HepG2 (cell line): ENCODE measurements at regions not wholly inside any gene's neighbourhood (a gene's known extent, or its start where the extent isn't known, plus 50 kb on each side); places are given as distances from the start of the nearest gene placed in this dataset.

Source experiments
- ATAC-seq: fragments of 200-7000 bp; cut with Tn5 transposase; 3 replicates; pipeline ENCODE4 v1.9.1; 2020; ENCODE audit warnings: mild to moderate bottlenecking, moderate library complexity
- BruUV-seq: library from RNA; stranded (reverse); fragments of 400-500 nt; replicated peaks from 2 replicates; lab custom pipeline; 2021; lab: Mats Ljungman, UMichigan
- CTCF ChIA-PET: fragments of 300-600 bp; formaldehyde crosslinking; extraction: SDS; loops from one replicate; lab custom pipeline; 2021; ENCODE audit warnings: low total read pairs, inconsistent platforms, low intra/inter-chr PET ratio; lab: Yijun Ruan, JAX
- POLR2A ChIA-PET: fragments of 350-600 bp; sonication (Branson Sonifier 250); formaldehyde crosslinking; loops from one replicate; lab custom pipeline; 2020; ENCODE audit warnings: antibody characterized with exemption, inconsistent platforms; lab: Yijun Ruan, JAX
- DNase-seq: peaks from one replicate; pipeline ENCODE4 v3.0.0-alpha.2; 2015; ENCODE audit warnings: low spot score
- FAIRE-seq: peaks from 3 replicates; lab custom pipeline; 2011; peaks lifted over from hg19 to GRCh38; lab: Jason Lieb, UNC
- H2AFZ ChIP-seq: one replicate; pipeline ENCODE4 v1.6.1; 2011; ENCODE audit warnings: low read length, inconsistent platforms
- H3K27ac ChIP-seq: fragments of 300-600 bp; 3 replicates; pipeline ENCODE4 v1.8.0; 2011; ENCODE audit warnings: mixed run types, mild to moderate bottlenecking, mixed read lengths, low read length, inconsistent platforms; ENCODE audit not compliant: insufficient read depth; ENCODE audit errors: extremely low read length
- H3K27me3 ChIP-seq, 2 experiments: fragments of 200-600 bp in 1 of 2; 2 replicates in 1 of 2; 3 replicates in 1 of 2; pipeline versions ENCODE4 v1.6.0 to v1.8.0; 2011; ENCODE audit warnings: low read length in 2 of 2, mild to moderate bottlenecking in 2 of 2, moderate library complexity in 2 of 2, inconsistent platforms in 1 of 2; ENCODE audit not compliant: insufficient read depth in 2 of 2, control insufficient read depth in 1 of 2
- H3K36me3 ChIP-seq, 2 experiments: fragments of 200-600 bp in 1 of 2; replicated peaks in 1 of 2; 2 replicates in 1 of 2; 3 replicates in 1 of 2; pipeline versions ENCODE4 v1.5.1 to v1.8.0; 2011; ENCODE audit warnings: low read length in 2 of 2, inconsistent platforms in 1 of 2; ENCODE audit not compliant: insufficient read depth in 2 of 2, control insufficient read depth in 1 of 2
- H3K4me1 ChIP-seq: 2 replicates; pipeline ENCODE4 v1.5.1; 2012; ENCODE audit warnings: low read length, inconsistent platforms; ENCODE audit not compliant: insufficient read depth
- H3K4me2 ChIP-seq: 2 replicates; pipeline ENCODE4 v1.6.0; 2011; ENCODE audit warnings: low read depth, low read length, inconsistent platforms
- H3K4me3 ChIP-seq, 3 experiments: fragments of 200-600 bp in 1 of 3; sonication (generic), shearing (Covaris generic) in 1 of 3; replicated peaks in 1 of 3; 2 replicates each; pipeline ENCODE4 v1.5.1; 2011 to 2016; ENCODE audit warnings: low read length in 3 of 3, inconsistent platforms in 2 of 3, low read depth in 2 of 3, mild to moderate bottlenecking in 2 of 3, control low read depth in 1 of 3, mixed read lengths in 1 of 3; ENCODE audit not compliant: insufficient read depth in 1 of 3
- H3K79me2 ChIP-seq: one replicate; pipeline ENCODE4 v1.6.1; 2011; ENCODE audit warnings: low read length, inconsistent platforms; ENCODE audit not compliant: insufficient read depth
- H3K9ac ChIP-seq: 2 replicates; pipeline ENCODE4 v1.6.0; 2011; ENCODE audit warnings: mild to moderate bottlenecking, low read depth, low read length, inconsistent platforms; ENCODE audit not compliant: insufficient read depth
- H3K9me3 ChIP-seq: 2 replicates; pipeline ENCODE4 v1.5.1; 2012; ENCODE audit warnings: mild to moderate bottlenecking, low read length
- H4K20me1 ChIP-seq: 2 replicates; pipeline ENCODE4 v1.6.0; 2011; ENCODE audit warnings: inconsistent platforms, mild to moderate bottlenecking, low read length, moderate library complexity; ENCODE audit not compliant: insufficient read depth
- MTA1 ChIP-seq: sonication (generic); formaldehyde crosslinking; IDR thresholded peaks from 2 replicates; pipeline ENCODE4 v1.4.0; 2020; ENCODE audit warnings: missing genetic modification reagents, mild to moderate bottlenecking, borderline replicate concordance
- RXRA ChIP-seq: sonication (generic); formaldehyde crosslinking; IDR thresholded peaks from 2 replicates; pipeline ENCODE4 v1.5.1; 2020; ENCODE audit warnings: missing genetic modification reagents
- SAFB2 ChIP-seq: sonication (generic); formaldehyde crosslinking; IDR thresholded peaks from 2 replicates; pipeline ENCODE4 v1.5.1; 2020; ENCODE audit warnings: missing genetic modification reagents, low read depth, mild to moderate bottlenecking, borderline replicate concordance
- SRY ChIP-seq: sonication (generic); formaldehyde crosslinking; IDR thresholded peaks from 2 replicates; pipeline ENCODE4 v1.8.0; 2022; ENCODE audit warnings: mild to moderate bottlenecking, missing genetic modification reagents
- TBL1XR1 ChIP-seq: fragments of 150-350 bp; IDR thresholded peaks from 2 replicates; pipeline ENCODE4 v1.6.1; 2014; ENCODE audit warnings: borderline replicate concordance, low read length; ENCODE audit not compliant: partially characterized antibody
- ZNF253 ChIP-seq: sonication (generic); formaldehyde crosslinking; IDR thresholded peaks from 2 replicates; pipeline ENCODE4 v1.8.0; 2022; ENCODE audit warnings: mild to moderate bottlenecking, missing genetic modification reagents, borderline replicate concordance
- ZUFSP ChIP-seq: sonication (generic); formaldehyde crosslinking; IDR thresholded peaks from 2 replicates; pipeline ENCODE4 v1.9.0; 2021; ENCODE audit warnings: missing genetic modification reagents, mild to moderate bottlenecking, borderline replicate concordance
- WGBS: methylation state at CpG from one replicate; pipeline ENCODE4 v1.1.6; 2017; ENCODE audit warnings: low lambda C conversion rate; 5-methylcytosine and 5-hydroxymethylcytosine counted together
- in situ Hi-C: cut with HindIII; loops from 2 replicates; pipeline ENCODE4 v1.10.0; 2017; ENCODE audit warnings: low pct_unique_long_range_greater_than_20kb; ENCODE audit not compliant: extremely low pct_ligation_motif_present
- intact Hi-C: fragments of 100-400 bp; cut with micrococcal nuclease; formaldehyde crosslinking; loops from one replicate; pipeline ENCODE4 v1.10.0; 2022; ENCODE audit not compliant: unreplicated experiment
- TF ChIP-seq, protein P1 (sequence below): sonication (generic); formaldehyde crosslinking; IDR thresholded peaks from 2 replicates; pipeline ENCODE4 v1.4.0; 2020; ENCODE audit warnings: low read depth, mild to moderate bottlenecking, missing genetic modification reagents
- TF ChIP-seq, protein P2 (sequence below): sonication (generic); formaldehyde crosslinking; IDR thresholded peaks from 2 replicates; pipeline ENCODE4 v1.5.0; 2020; ENCODE audit warnings: mild to moderate bottlenecking, missing genetic modification reagents, borderline replicate concordance

GRCh38 chrY:21033363-21033762, 277.5 kb downstream of the RPS4Y2 start:
- no peak overlapping the region for H2AFZ ChIP-seq
- ATAC-seq: no peak

GRCh38 chrY:21034151-21035061, 278.5 kb downstream of the RPS4Y2 start:
- Histone ChIP-seq H4K20me1 (no peaks in the 10 kb centered on the region), H3K27ac (no peak overlapping the region), H3K36me3 (no peaks in the 10 kb centered on the region), H3K79me2 (no peaks in the 10 kb centered on the region), H3K9ac (no peak overlapping the region), H3K4me2 (no peak overlapping the region), H3K27me3 (no peaks in the 10 kb centered on the region), H3K9me3 (peaks cover 4% of the 10 kb centered on the region; the same call in 1 of the 2 replicates), H2AFZ (no peak overlapping the region), H3K4me1 (no peaks in the 10 kb centered on the region), H3K4me3 (no peak overlapping the region)
- FAIRE-seq (no peak), DNase-seq (no peak), ATAC-seq (no peak)
- intact Hi-C loops: no loop called here
- POLR2A ChIA-PET: no interaction called here
- WGBS: 0% methylated on average over 4 of the region's 4 CpGs
- BruUV-seq: no TSS peak
- in situ Hi-C loops: no loop called here
- CTCF ChIA-PET: no interaction called here
- TF ChIP-seq ZNF253 (CRISPR knock-in tag): no peak
- no peak for TF ChIP-seq SRY
- TF ChIP-seq MTA1 (CRISPR knock-in tag): no peak
- TF ChIP-seq RXRA (CRISPR knock-in tag): no peak
- TF ChIP-seq, protein P1, sequence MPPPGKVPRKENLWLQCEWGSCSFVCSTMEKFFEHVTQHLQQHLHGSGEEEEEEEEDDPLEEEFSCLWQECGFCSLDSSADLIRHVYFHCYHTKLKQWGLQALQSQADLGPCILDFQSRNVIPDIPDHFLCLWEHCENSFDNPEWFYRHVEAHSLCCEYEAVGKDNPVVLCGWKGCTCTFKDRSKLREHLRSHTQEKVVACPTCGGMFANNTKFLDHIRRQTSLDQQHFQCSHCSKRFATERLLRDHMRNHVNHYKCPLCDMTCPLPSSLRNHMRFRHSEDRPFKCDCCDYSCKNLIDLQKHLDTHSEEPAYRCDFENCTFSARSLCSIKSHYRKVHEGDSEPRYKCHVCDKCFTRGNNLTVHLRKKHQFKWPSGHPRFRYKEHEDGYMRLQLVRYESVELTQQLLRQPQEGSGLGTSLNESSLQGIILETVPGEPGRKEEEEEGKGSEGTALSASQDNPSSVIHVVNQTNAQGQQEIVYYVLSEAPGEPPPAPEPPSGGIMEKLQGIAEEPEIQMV (CRISPR knock-in tag): no peak
- TF ChIP-seq, protein P2, sequence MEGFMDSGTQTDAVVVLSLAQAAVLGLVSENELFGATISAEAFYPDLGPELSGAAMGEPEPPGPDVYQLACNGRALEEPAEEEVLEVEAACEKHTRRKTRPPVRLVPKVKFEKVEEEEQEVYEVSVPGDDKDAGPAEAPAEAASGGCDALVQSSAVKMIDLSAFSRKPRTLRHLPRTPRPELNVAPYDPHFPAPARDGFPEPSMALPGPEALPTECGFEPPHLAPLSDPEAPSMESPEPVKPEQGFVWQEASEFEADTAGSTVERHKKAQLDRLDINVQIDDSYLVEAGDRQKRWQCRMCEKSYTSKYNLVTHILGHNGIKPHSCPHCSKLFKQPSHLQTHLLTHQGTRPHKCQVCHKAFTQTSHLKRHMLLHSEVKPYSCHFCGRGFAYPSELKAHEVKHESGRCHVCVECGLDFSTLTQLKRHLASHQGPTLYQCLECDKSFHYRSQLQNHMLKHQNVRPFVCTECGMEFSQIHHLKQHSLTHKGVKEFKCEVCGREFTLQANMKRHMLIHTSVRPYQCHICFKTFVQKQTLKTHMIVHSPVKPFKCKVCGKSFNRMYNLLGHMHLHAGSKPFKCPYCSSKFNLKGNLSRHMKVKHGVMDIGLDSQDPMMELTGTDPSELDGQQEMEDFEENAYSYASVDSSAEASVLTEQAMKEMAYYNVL: no peak
- TF ChIP-seq SAFB2 (CRISPR knock-in tag): no peak
- TF ChIP-seq TBL1XR1: no peak

More at GRCh38 chrY:21033363-21033762, 277.5 kb downstream of the RPS4Y2 start:
- H3K9me3 ChIP-seq: no peaks in the 10 kb centered on the region; the same call in 1 of the 2 replicates
- no peak for TF ChIP-seq ZUFSP (CRISPR knock-in tag)
- TF ChIP-seq, all 625 proteins: peak for 0
- no peak overlapping the region for H3K9ac ChIP-seq
- H4K20me1 ChIP-seq: no peaks in the 10 kb centered on the region
- no peaks in the 10 kb centered on the region for H3K4me1 ChIP-seq
- H3K27me3 ChIP-seq: no peaks in the 10 kb centered on the region
- no peaks in the 10 kb centered on the region for H3K36me3 ChIP-seq
- intact Hi-C loops: no loop called here
- ChIA-PET POLR2A (no interaction called here), CTCF (no interaction called here)
- no peaks in the 10 kb centered on the region for H3K79me2 ChIP-seq
- H3K27ac ChIP-seq: no peak overlapping the region
- BruUV-seq: no TSS peak
- no peak overlapping the region for H3K4me3 ChIP-seq
- H3K4me2 ChIP-seq: no peak overlapping the region
- in situ Hi-C loops: no loop called here
- WGBS: 9% methylated on average over 2 of the region's 2 CpGs
- FAIRE-seq: no peak
- DNase-seq: no peak
